NCI-H1694 (cell line): ENCODE measurements at regions not wholly inside any gene's neighbourhood (a gene's known extent, or its start where the extent isn't known, plus 50 kb on each side); places are given as distances from the start of the nearest gene placed in this dataset.
"Not testable (repeated sequence)": the region's sequence is repeated elsewhere in the genome, so short reads cannot be mapped to it uniquely, and the experiment has no call there.

ENCODE experiments used
- DNase-seq: peaks from one replicate; lab custom pipeline; 2025; lab: John Stamatoyannopoulos, UW

GRCh38 chr17:13135506-13135905, 117.7 kb upstream of the ELAC2 start:
- DNase-seq = no peak

- no peak for DNase-seq
Measured at GRCh38 chr17:13134076-13134475, 116.2 kb upstream of the ELAC2 start.

- DNase-seq = no peak
Measured at GRCh38 chr17:13131225-13131624, 113.4 kb upstream of the ELAC2 start.

GRCh38 chr17:13129356-13129755, 111.5 kb upstream of the ELAC2 start:
- DNase-seq = no peak

GRCh38 chr17:13128676-13129075, 110.8 kb upstream of the ELAC2 start:
- no peak for DNase-seq

- DNase-seq = no peak
Measured at GRCh38 chr17:13127921-13128602, 110.2 kb upstream of the ELAC2 start.

GRCh38 chr17:13120864-13121263, 103.0 kb upstream of the ELAC2 start:
- no peak for DNase-seq

- no peak for DNase-seq
Measured at GRCh38 chr17:13118311-13118710, 100.5 kb upstream of the ELAC2 start.

- DNase-seq = no peak
Measured at GRCh38 chr17:13117616-13118015, 99.8 kb upstream of the ELAC2 start.

- no peak for DNase-seq
Measured at GRCh38 chr17:13114601-13115031, 96.8 kb upstream of the ELAC2 start.

- DNase-seq = no peak
Measured at GRCh38 chr17:13113821-13114525, 96.1 kb upstream of the ELAC2 start.

GRCh38 chr17:13107676-13108235, 89.9 kb upstream of the ELAC2 start:
- DNase-seq = no peak

GRCh38 chr17:13106171-13106570, 88.3 kb upstream of the ELAC2 start:
- DNase-seq = no peak

GRCh38 chr17:13104576-13104975, 86.7 kb upstream of the ELAC2 start:
- DNase-seq = no peak

- no peak for DNase-seq
Measured at GRCh38 chr17:13102477-13102876, 84.7 kb upstream of the ELAC2 start.

GRCh38 chr17:13099926-13100325, 82.1 kb upstream of the ELAC2 start:
- DNase-seq = no peak

GRCh38 chr17:13099089-13099735, 81.4 kb upstream of the ELAC2 start:
- no peak for DNase-seq

GRCh38 chr17:13096291-13096690, 78.5 kb upstream of the ELAC2 start:
- no peak for DNase-seq

GRCh38 chr17:13092010-13092409, 74.2 kb upstream of the ELAC2 start:
- not testable (repeated sequence) for DNase-seq

- DNase-seq = no peak
Measured at GRCh38 chr17:13088666-13089065, 70.8 kb upstream of the ELAC2 start.

GRCh38 chr17:13087802-13088201, 70.0 kb upstream of the ELAC2 start:
- DNase-seq = no peak

- no peak for DNase-seq
Measured at GRCh38 chr17:13086142-13086769, 68.4 kb upstream of the ELAC2 start.
